ENCODE measurements at regions not wholly inside any gene's neighbourhood (a gene's known extent, or its start where the extent isn't known, plus 50 kb on each side); places are given as distances from the start of the nearest gene placed in this dataset.
"Not testable (repeated sequence)": the region's sequence is repeated elsewhere in the genome, so short reads cannot be mapped to it uniquely, and the experiment has no call there.

- no peak for DNase-seq
These were observed 102.0 kb downstream of the HNMT start for GRCh38 chr2:138066139-138066806.

- no peak for DNase-seq
These were observed 102.6 kb downstream of the HNMT start for GRCh38 chr2:138066841-138067240.

DNA sequence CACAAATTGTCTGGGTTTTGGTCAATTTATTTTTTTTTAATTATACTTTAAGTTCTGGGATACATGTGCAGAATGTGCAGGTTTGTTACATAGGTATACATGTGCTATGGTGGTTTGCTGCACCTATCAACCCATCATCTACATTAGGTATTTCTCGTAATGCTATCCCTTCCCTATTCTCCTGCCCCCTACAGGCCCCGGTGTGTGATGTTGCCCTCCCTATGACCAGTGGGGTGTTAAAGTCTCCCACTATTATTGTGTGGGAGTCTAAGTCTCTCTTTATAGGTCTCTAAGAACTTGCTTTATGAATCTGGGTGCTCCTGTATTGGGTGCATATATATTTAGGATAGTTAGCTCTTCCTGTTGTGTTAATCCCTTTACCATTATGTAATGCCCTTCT lies 104.4 kb downstream of the HNMT start:
- not testable (repeated sequence) for DNase-seq

- DNase-seq: not testable (repeated sequence)
These were observed 106.9 kb downstream of the HNMT start for GRCh38 chr2:138071042-138071719.

DNA sequence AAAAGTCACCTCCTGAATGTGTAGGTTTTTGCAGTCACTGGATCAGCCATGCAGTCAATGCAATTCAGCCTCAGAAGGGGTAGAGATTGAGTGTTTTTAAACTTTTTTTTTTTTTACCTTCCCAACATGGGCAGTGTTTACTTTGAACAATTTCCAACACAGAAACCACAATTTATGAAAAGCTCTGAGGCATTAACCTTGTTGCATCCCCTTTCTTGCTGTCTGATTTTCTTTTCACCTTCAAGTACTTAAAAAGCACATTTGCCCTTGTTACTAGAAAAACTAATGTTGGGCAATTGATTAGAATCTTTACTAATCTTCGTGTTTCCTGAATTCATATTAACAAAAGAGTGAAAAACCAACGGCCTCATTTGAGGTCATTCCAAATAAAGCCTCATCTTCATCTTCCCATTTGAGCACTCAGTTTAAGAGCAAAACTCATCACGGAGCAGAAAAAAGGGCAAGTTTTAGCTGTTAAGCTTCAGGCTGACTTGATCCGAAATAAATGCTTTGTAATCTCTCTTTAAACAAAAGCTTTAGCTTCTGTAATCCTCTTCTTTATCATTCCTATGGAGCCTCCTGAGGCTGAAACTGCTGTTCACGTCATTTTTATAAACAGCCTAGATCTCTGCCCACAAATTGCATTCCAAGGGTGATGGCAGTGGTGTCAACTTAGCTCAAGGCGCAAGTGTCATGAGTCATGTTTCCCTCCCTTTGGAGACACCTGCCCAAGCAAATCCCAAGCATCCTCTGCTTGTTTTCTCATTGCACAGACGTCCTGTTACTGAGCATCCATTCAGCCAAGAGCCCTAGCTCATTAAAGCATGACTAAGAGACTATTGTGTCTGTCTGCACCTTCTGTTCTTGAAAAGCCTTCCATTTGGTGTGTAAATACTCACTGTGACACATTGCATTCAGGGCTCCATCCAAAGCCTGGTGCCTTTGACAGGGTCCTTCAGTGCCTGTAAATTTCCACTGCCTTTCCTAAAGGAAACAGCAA lies 107.7 kb downstream of the HNMT start:
- DNase-seq: no peak

DNA sequence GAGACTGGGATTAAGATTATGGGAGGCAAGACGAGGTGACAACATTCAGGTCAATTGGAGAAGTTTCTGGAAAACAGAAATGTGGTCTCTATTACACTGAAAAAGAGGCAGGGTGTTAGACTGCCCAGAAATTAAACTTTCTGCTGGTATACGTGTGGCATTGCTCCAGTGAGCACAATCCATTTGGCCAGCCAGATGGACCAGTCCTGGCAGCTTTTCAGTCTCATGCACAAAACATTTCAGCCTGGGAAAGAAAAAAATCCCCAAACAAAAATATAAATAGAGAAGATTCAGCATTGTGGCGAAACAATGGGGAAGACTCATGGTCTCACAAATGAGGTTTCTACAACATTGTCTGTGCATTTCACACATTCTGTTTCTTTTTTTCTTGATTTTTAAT lies 113.9 kb downstream of the HNMT start:
- no peak for DNase-seq

DNA sequence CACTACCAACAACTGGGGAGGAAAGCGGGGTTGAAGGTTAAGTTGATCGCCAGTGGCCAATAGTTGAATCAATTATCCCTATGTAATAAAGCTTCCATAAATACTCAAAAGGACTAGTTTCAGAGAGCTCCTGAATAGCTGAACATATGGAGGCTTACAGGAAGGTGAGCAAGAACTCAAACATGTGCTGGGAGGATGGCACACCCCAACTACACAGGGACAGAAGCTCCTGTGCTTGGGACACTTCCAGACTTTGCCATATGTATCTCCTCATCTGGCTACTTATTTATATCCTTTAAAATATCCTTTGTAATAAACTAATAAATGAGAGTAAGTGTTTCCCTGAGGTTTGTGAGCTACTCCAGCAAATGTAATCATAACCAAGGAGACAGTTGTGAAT lies 115.7 kb downstream of the HNMT start:
- DNase-seq: no peak

GRCh38 chr2:138081225-138082073 lies 117.2 kb downstream of the HNMT start:
- no peak for DNase-seq

DNA sequence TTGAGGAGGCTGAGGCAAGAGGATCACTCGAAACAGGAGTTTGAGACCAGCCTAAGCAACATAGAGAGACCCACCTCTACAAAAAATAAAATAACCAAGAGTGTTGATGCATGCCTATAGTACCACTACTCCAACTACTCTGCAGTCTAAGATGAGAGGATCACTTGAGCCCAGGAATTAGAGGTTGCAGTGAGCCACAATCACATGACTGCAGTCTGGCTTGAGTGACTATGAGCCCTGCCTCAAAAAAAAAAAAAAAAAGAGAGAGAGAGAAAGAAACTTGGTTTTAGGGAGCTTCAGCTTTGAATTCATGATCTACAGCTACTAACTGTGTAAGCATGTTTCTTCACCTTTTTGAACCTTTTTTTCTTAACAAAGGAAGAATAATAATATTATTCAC lies 119.9 kb downstream of the HNMT start:
- no peak for DNase-seq

- not testable (repeated sequence) for DNase-seq
These were observed 121.2 kb downstream of the HNMT start for GRCh38 chr2:138085441-138085840.

- no peak for DNase-seq
These were observed 122.3 kb downstream of the HNMT start for GRCh38 chr2:138086576-138086975.

DNA sequence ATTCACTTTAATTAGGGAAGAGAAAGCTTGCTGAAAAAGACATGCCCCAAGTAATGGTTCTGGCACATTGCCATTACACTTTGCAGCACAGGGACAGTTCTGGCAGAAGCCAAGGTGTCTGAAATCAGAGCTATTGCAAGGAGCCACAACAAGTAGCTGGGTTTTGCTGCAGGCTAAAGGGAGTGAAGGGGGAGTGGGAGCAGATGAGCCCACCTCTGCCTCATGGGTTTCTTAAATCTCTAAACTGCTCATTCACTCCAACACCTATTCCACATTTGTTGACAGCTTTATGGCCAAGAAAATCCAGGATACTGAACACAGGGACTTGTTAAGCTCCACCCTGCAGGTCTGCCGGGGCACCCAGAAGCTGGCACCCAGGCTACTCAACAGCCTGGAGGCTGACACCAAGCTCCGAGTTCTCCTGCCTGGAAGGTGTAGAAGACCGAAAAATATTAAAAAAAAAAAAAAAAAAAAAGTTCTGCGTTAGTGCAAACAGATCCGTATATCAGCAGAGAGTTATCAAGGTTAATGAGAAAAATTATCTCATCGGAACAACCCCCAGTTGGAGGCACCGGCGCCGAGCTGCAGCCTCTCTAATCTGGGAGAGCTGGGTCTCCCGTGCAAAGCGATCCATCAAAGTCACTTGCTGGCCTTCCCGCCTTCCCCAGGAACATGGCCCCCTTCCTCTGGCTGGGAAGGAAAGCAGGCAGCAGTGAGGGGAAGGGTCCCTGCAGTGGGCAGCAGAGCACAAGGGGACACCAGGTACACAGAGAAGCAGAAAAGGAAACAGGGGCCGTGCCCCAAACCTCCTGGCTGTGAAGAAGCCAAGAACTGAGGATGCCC lies 123.7 kb downstream of the HNMT start:
- DNase-seq: no peak

DNA sequence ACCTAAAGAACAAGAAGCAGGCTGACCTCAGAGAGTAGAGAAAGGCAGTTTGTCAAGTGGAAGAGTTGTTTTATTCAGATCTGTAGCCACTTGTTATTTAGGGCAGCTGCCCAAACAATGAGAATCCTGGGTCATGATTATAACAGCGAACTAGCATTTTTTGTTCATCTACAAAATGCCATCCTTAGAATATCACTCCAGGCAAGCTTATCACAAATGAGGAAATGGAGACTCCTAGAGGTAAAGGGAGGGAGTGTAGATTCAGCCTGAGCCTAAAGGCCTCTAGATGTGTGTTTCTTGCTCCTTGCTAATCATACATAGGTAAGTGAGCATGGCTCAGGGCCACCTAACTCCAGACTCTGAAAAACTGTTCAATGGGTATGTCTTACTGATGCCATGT lies 126.1 kb downstream of the HNMT start:
- peak; percentile 67 for DNase-seq

DNA sequence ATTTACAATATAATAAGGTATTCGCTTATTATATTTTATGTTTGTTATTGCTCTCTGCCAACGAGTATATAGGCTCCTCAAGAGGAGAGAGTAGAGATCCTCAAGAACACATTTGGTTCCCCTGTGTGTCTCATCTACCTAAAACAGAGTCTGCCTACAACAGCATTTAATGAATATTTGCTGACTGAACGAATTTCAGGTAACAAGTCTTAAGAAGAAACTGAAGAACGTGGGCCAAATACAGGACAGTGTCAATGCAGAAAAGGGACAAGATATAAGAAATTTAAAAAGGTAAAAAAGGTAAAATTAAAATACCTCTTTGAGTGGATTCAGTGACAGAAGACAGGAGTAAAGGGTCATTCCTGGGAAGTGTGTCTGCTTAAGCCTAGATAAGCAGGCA lies 129.2 kb downstream of the HNMT start:
- DNase-seq: no peak

DNA sequence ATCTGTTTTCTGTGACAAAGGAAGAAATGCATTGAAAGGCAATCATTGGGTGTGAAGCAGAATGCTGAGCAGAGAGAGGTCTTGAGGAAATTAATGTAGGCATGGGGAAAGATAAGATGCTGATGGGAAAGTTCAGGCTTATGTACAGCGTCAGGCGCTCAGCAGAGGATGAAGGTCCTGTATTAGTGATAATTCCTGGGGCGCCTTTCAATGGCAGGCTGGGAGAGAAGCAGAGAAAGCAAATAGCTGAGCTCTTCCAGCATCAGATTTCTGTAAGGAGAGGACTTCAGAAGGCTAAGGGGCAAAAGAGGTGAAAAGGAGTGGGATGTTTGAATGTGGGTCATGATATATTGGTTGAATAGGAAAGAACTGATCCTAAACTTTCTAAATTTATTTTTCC lies 129.8 kb downstream of the HNMT start:
- DNase-seq: no peak

- no peak for DNase-seq
These were observed 131.1 kb downstream of the HNMT start for GRCh38 chr2:138095336-138095735.

DNA sequence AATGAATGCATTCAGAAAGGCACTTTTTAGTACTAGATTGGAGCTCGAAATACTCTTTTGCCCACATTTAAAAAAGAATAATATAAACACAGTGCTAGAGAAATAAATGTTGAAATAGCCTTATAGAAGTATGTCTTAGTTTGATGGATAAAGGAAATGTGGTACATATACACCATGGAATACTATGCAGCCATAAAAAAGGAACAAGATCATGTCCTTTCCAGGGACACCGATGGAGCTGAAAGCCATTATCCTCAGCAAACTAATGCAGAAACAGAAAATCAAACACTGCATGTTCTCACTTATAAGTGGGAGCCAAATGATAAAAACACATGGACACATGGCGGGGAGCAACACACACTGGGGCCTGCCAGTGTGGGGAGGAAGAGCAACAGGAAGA lies 135.0 kb downstream of the HNMT start:
- not testable (repeated sequence) for DNase-seq

GRCh38 chr2:138101718-138102117 lies 137.4 kb downstream of the HNMT start:
- no peak for DNase-seq

DNA sequence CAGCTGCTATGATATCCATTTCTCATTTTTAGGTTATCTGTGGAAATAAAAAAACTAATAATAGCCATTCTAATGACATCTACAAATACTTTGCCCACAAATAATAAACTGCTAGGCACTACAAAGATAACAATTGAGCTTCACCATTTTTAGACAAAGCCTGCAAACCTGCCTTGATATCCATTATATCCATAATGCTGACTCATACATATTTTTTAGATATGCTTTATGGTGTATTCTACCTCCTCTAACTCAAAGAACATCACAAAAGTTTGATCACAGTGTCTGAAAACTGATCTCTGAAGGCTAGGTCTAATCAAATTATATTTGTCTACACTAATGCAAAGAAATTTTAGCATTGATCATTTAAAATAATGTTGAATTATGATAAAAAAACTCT lies 138.4 kb downstream of the HNMT start:
- no peak for DNase-seq

DNA sequence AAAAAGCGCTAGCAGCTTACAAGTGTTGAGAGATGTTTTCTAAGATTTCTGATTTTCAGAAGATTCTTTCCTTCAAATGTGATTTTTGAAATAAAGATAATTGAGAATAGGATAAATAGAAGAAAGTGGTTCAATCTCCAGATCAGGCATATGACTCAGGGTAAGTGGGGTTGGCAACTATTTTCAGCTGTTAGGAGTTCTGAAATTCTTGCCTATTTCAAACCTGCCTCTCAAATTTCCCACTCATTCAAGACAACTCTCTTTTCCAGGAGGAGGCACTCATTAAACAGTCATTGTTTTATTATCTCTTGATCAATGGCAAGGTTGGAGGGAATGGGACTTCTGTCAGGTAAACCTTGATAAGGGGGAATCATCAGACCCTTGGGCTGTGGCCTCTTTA lies 138.9 kb downstream of the HNMT start:
- no peak for DNase-seq

- DNase-seq: no peak
These were observed 139.8 kb downstream of the HNMT start for GRCh38 chr2:138104071-138104470.

GRCh38 chr2:138105358-138105757 lies 141.1 kb downstream of the HNMT start:
- DNase-seq: no peak
